ENCODE measurements at regions not wholly inside any gene's neighbourhood (a gene's known extent, or its start where the extent isn't known, plus 50 kb on each side); places are given as distances from the start of the nearest gene placed in this dataset.

GRCh38 chr4:163895378-163896005 is 401.0 kb downstream of the TMA16 start:
- TF ChIP-seq CTCF (IDR thresholded peaks at IDR 0.05; ENCODE audit: extremely low read depth, insufficient read depth, missing control alignments) = no peak
- in situ Hi-C loops (cut with MboI; ENCODE audit: low pct_unique_long_range_greater_than_20kb, low sequenced_read_pairs, unreplicated experiment) = no loop called here
- no peak for DNase-seq (ENCODE audit: low spot score)

- no peak for DNase-seq (ENCODE audit: low spot score)
- no peak for TF ChIP-seq CTCF (IDR thresholded peaks at IDR 0.05; ENCODE audit: extremely low read depth, insufficient read depth, missing control alignments)
- in situ Hi-C loops (cut with MboI; ENCODE audit: low pct_unique_long_range_greater_than_20kb, low sequenced_read_pairs, unreplicated experiment) = no loop called here
Observed at GRCh38 chr4:163901319-163901718, 406.8 kb downstream of the TMA16 start.

GRCh38 chr4:163902417-163902816 is 407.9 kb downstream of the TMA16 start:
- TF ChIP-seq CTCF (IDR thresholded peaks at IDR 0.05; ENCODE audit: extremely low read depth, insufficient read depth, missing control alignments) = no peak
- in situ Hi-C loops (cut with MboI; ENCODE audit: low pct_unique_long_range_greater_than_20kb, low sequenced_read_pairs, unreplicated experiment) = no loop called here
- DNase-seq (ENCODE audit: low spot score) = no peak

GRCh38 chr4:163911891-163912290 is 417.4 kb downstream of the TMA16 start:
- in situ Hi-C loops (cut with MboI; ENCODE audit: low pct_unique_long_range_greater_than_20kb, low sequenced_read_pairs, unreplicated experiment) = no loop called here
- DNase-seq (ENCODE audit: low spot score) = no peak
- no peak for TF ChIP-seq CTCF (IDR thresholded peaks at IDR 0.05; ENCODE audit: extremely low read depth, insufficient read depth, missing control alignments)

GRCh38 chr4:163913571-163913970 is 419.1 kb downstream of the TMA16 start:
- DNase-seq (ENCODE audit: low spot score) = no peak
- in situ Hi-C loops (cut with MboI; ENCODE audit: low pct_unique_long_range_greater_than_20kb, low sequenced_read_pairs, unreplicated experiment) = no loop called here
- TF ChIP-seq CTCF (IDR thresholded peaks at IDR 0.05; ENCODE audit: extremely low read depth, insufficient read depth, missing control alignments) = no peak

- in situ Hi-C loops (cut with MboI; ENCODE audit: low pct_unique_long_range_greater_than_20kb, low sequenced_read_pairs, unreplicated experiment) = no loop called here
Observed at GRCh38 chr4:163915896-163916295, 421.4 kb downstream of the TMA16 start.

More at GRCh38 chr4:163915896-163916295, 421.4 kb downstream of the TMA16 start:
- no peak for TF ChIP-seq CTCF (IDR thresholded peaks at IDR 0.05; ENCODE audit: extremely low read depth, insufficient read depth, missing control alignments)
- DNase-seq (ENCODE audit: low spot score) = no peak

Data from GM13977 (cell line).